K562 (cell line): ENCODE measurements at regions not wholly inside any gene's neighbourhood (a gene's known extent, or its start where the extent isn't known, plus 50 kb on each side); places are given as distances from the start of the nearest gene placed in this dataset.

ENCODE experiments used
- ATAC-seq: fragments of 200-7000 bp; cut with Tn5 transposase; 3 replicates; pipeline ENCODE4 v1.9.1; 2020; ENCODE audit warnings: moderate library complexity
- BruUV-seq: library from RNA; stranded (reverse); fragments of 400-500 nt; replicated peaks from 2 replicates; lab custom pipeline; 2021; lab: Mats Ljungman, UMichigan
- CTCF ChIA-PET: fragments of 300-600 bp; formaldehyde crosslinking; extraction: SDS; loops from one replicate; lab custom pipeline; 2021; ENCODE audit warnings: low intra/inter-chr PET ratio; lab: Yijun Ruan, JAX
- POLR2A ChIA-PET: fragments of 300-600, 350-650 bp; sonication (Branson Sonifier 250); formaldehyde crosslinking; extraction: SDS; loops from one replicate; lab custom pipeline; 2021; ENCODE audit warnings: antibody characterized with exemption, inconsistent platforms; lab: Yijun Ruan, JAX
- DNase-seq, 4 experiments: peaks; one replicate each; pipeline versions ENCODE4 v3.0.0 to v3.0.0-alpha.2; 2011 to 2018; ENCODE audit warnings: low spot score in 3 of 4, mixed read lengths in 3 of 4; ENCODE audit errors: extremely low read depth in 1 of 4
- FAIRE-seq: peaks from 2 replicates; lab custom pipeline; 2011; peaks lifted over from hg19 to GRCh38; lab: Jason Lieb, UNC
- H2AFZ ChIP-seq: 2 replicates; pipeline ENCODE4 v1.6.0; 2011; ENCODE audit warnings: low read depth, low read length, control low read depth, inconsistent platforms
- H3K27ac ChIP-seq: fragments of 200-600 bp; 3 replicates; pipeline ENCODE4 v1.8.0; 2011; ENCODE audit warnings: low read depth, mild to moderate bottlenecking, control low read depth, inconsistent platforms, low read length, moderate library complexity, mixed read lengths; ENCODE audit errors: extremely low read depth
- H3K27me3 ChIP-seq, 2 experiments: fragments of 300-600 bp in 1 of 2; 2 replicates in 1 of 2; 3 replicates in 1 of 2; pipeline versions ENCODE4 v1.6.0 to v1.8.0; 2011; ENCODE audit warnings: inconsistent platforms in 2 of 2, low read length in 2 of 2, mild to moderate bottlenecking in 1 of 2, mixed read lengths in 1 of 2, moderate library complexity in 1 of 2; ENCODE audit not compliant: control insufficient read depth in 2 of 2, insufficient read depth in 2 of 2
- H3K36me3 ChIP-seq: fragments of 300-600 bp; 3 replicates; pipeline ENCODE4 v1.8.0; 2011; ENCODE audit warnings: mild to moderate bottlenecking, low read length, inconsistent platforms; ENCODE audit not compliant: control insufficient read depth, insufficient read depth
- H3K4me1 ChIP-seq, 2 experiments: fragments of 200-600 bp in 1 of 2; replicated peaks in 1 of 2; 2 replicates in 1 of 2; 3 replicates in 1 of 2; pipeline versions ENCODE4 v1.5.1 to v1.8.0; 2011; ENCODE audit warnings: inconsistent platforms in 2 of 2, low read length in 2 of 2, mild to moderate bottlenecking in 1 of 2, mixed read lengths in 1 of 2, moderate library complexity in 1 of 2; ENCODE audit not compliant: control insufficient read depth in 2 of 2, insufficient read depth in 2 of 2
- H3K4me2 ChIP-seq: 2 replicates; pipeline ENCODE4 v1.6.1; 2011; ENCODE audit warnings: low read length, control low read depth, inconsistent platforms, mixed read lengths; ENCODE audit not compliant: insufficient read depth
- H3K4me3 ChIP-seq: fragments of 200-600 bp; sonication (generic), shearing (Covaris generic); 2 replicates; pipeline ENCODE4 v1.5.1; 2016; ENCODE audit warnings: control low read depth, inconsistent platforms
- H3K79me2 ChIP-seq: fragments of 200-600 bp; 3 replicates; pipeline ENCODE4 v1.8.0; 2011; ENCODE audit warnings: low read length, inconsistent platforms; ENCODE audit not compliant: control insufficient read depth, insufficient read depth
- H3K9ac ChIP-seq, 2 experiments: 2 replicates each; pipeline versions ENCODE4 v1.6.0 to v1.6.1; 2011; ENCODE audit warnings: low read depth in 2 of 2, low read length in 2 of 2, control low read depth in 1 of 2, inconsistent platforms in 1 of 2, mild to moderate bottlenecking in 1 of 2, mixed read lengths in 1 of 2; ENCODE audit not compliant: insufficient read depth in 1 of 2
- H3K9me1 ChIP-seq: one replicate; pipeline ENCODE4 v1.6.0; 2011; ENCODE audit warnings: inconsistent platforms, mild to moderate bottlenecking, low read length, moderate library complexity; ENCODE audit not compliant: control insufficient read depth, insufficient read depth
- H3K9me3 ChIP-seq: replicated peaks from 2 replicates; pipeline ENCODE4 v1.5.1; 2011; ENCODE audit warnings: low read depth, low read length, inconsistent platforms; ENCODE audit not compliant: control insufficient read depth, insufficient read depth
- H4K20me1 ChIP-seq: replicated peaks from 2 replicates; pipeline ENCODE4 v1.6.1; 2011; ENCODE audit warnings: low read length, inconsistent platforms, mixed read lengths; ENCODE audit not compliant: control insufficient read depth, insufficient read depth
- ATF7 ChIP-seq: fragments of 450-650 bp; IDR thresholded peaks from 2 replicates; pipeline ENCODE4 v1.7.1; 2014; ENCODE audit warnings: mild to moderate bottlenecking, moderate library complexity
- BRD4 ChIP-seq: fragments of 200-600 bp; sonication (generic); IDR thresholded peaks from 2 replicates; pipeline ENCODE4 v1.6.1; 2017; ENCODE audit warnings: inconsistent platforms
- GABPB1 ChIP-seq: sonication (generic); formaldehyde crosslinking; IDR thresholded peaks from 2 replicates; pipeline ENCODE4 v1.8.0; 2022; ENCODE audit warnings: mild to moderate bottlenecking, missing genetic modification reagents
- ILK ChIP-seq: fragments of 450-650 bp; IDR thresholded peaks from 2 replicates; pipeline ENCODE4 v1.6.1; 2016; ENCODE audit warnings: missing genetic modification characterization, low read depth, mild to moderate bottlenecking, missing compliant biosample characterization, moderate library complexity, borderline replicate concordance
- JUNB ChIP-seq: fragments of 450-650 bp; formaldehyde crosslinking; conservative IDR thresholded peaks from 2 replicates; pipeline ENCODE4 v1.4.0; 2020; ENCODE audit warnings: mild to moderate bottlenecking
- JUND ChIP-seq, 2 experiments: IDR thresholded peaks; 2 replicates in 1 of 2; 3 replicates in 1 of 2; pipeline ENCODE4 v1.6.1; 2011; ENCODE audit warnings: borderline replicate concordance in 2 of 2, low read depth in 2 of 2, low read length in 2 of 2, improper control_type of control experiment in 1 of 2, missing biosample characterization in 1 of 2, missing genetic modification characterization in 1 of 2, missing genetic modification reagents in 1 of 2
- POLR2H ChIP-seq: IDR thresholded peaks from 2 replicates; pipeline ENCODE4 v1.6.1; 2016; ENCODE audit warnings: missing genetic modification characterization, low read depth, mild to moderate bottlenecking, control low read depth, missing compliant biosample characterization, moderate library complexity
- ZNF175 ChIP-seq: fragments of 200-800 bp; sonication (Bioruptor generic); IDR thresholded peaks from 2 replicates; pipeline ENCODE4 v1.6.1; 2016; ENCODE audit warnings: low read depth, mild to moderate bottlenecking, missing genetic modification characterization, missing compliant biosample characterization
- ZNF354B ChIP-seq: fragments of 250-450 bp; sonication (Bioruptor Pico); IDR thresholded peaks from 2 replicates; pipeline ENCODE4 v1.4.0; 2020
- ZNF717 ChIP-seq: fragments of 250-450 bp; sonication (Bioruptor Pico); IDR thresholded peaks from 2 replicates; pipeline ENCODE4 v1.5.0; 2021
- WGBS: fragments of 100-300 bp; shearing (Covaris generic); methylation state at CpG from one replicate; pipeline ENCODE4 v1.1.6; 2016; ENCODE audit warnings: low coverage, mixed read lengths; ENCODE audit not compliant: insufficient coverage; ENCODE audit errors: missing lambda C conversion rate; 5-methylcytosine and 5-hydroxymethylcytosine counted together
- in situ Hi-C: fragments of 300-500 bp; cut with MboI; formaldehyde crosslinking; loops from 4 replicates; pipeline ENCODE4 v1.15.0; 2018; ENCODE audit warnings: inconsistent platforms, mixed read lengths
- intact Hi-C: fragments of 100-400 bp; cut with micrococcal nuclease; formaldehyde crosslinking; loops from 2 replicates; pipeline ENCODE4 v1.14.2; 2022
- TF ChIP-seq, protein P1 (sequence below), 2 experiments: fragments of 450-650 bp in 1 of 2; sonication (generic) in 1 of 2; formaldehyde crosslinking in 1 of 2; IDR thresholded peaks in 1 of 2; conservative IDR thresholded peaks in 1 of 2; 2 replicates each; pipeline versions ENCODE4 v1.6.1 to v1.8.1; 2016 to 2023; ENCODE audit warnings: mild to moderate bottlenecking in 2 of 2, moderate library complexity in 2 of 2, inconsistent platforms in 1 of 2, missing genetic modification reagents in 1 of 2

DNA sequence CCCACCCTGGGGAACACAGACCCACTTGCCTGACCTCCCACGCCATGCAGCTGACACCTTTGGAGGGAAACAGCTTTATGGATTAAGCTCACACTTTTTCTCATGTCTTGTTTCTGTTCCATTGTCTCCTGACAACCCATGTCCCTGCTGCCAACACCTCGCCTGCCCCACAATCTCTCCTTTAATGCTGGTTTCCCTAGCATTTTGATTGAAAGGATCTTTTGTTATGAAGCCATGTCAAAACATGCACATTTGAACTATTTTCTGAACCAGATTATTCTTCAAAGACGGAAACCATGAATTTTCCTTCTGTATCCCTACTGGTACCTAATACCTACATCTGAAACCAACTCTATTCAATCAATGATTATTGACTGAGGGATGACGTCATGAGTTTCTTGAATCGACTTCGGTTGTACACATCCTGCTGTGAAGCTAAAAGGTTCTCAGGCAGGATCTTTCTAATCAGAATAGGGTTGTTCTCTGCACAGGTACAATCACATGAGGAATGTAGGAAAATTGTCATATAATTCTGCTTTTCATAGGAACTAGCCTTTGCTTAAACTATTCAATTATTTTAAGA is 106.2 kb upstream of the NEBL start:
- Histone ChIP-seq H3K27me3 (no peaks in the 10 kb centered on the region), H3K36me3 (no peaks in the 10 kb centered on the region), H3K4me3 (no peak overlapping the region), H3K4me2 (no peak overlapping the region), H2AFZ (no peak overlapping the region), H3K27ac (no peak overlapping the region), H3K79me2 (no peaks in the 10 kb centered on the region), H3K9me1 (no peaks in the 10 kb centered on the region), H3K9me3 (no peaks in the 10 kb centered on the region), H3K9ac (no peak overlapping the region), H4K20me1 (no peaks in the 10 kb centered on the region), H3K4me1 (0 out of 5 replicates have a peak, but pooled peaks cover 0 to 5% of the 10 kb centered on the region in 2 experiments)
- no TSS peak for BruUV-seq
- TF ChIP-seq ZNF354B (CRISPR knock-in tag) (no peak), ILK (tag) (no peak), JUND (IDR thresholded peaks at IDR 0.05; ENCODE audit: borderline replicate concordance, low read depth, low read length) (no peak), JUND (tag; IDR thresholded peaks at IDR 0.05; ENCODE audit: borderline replicate concordance, low read depth, low read length) (peak; percentile 41; the same call in 1 of the 3 replicates), GABPB1 (no peak), POLR2H (no peak), ATF7 (0 out of 2 replicates have a peak, but pooled peaks have one; percentile 52), ZNF717 (CRISPR knock-in tag) (no peak), BRD4 (no peak), ZNF175 (CRISPR knock-in tag) (no peak), JUNB (CRISPR knock-in tag) (0 out of 2 replicates have a peak, but pooled peaks have one; percentile 21)
- TF ChIP-seq, protein P1, sequence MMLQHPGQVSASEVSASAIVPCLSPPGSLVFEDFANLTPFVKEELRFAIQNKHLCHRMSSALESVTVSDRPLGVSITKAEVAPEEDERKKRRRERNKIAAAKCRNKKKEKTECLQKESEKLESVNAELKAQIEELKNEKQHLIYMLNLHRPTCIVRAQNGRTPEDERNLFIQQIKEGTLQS (IDR thresholded peaks at IDR 0.05): peak; percentile 62
- TF ChIP-seq, protein P1 (CRISPR knock-in tag; conservative IDR thresholded peaks at IDR 0.05): no peak
- ATAC-seq (no peak), FAIRE-seq (no peak), DNase-seq (no peak)
- intact Hi-C loops (no loop called here), in situ Hi-C loops (no loop called here)
- ChIA-PET CTCF (no interaction called here), POLR2A (no interaction called here)
- WGBS: 31% methylated on average over 6 of the region's 6 CpGs
